CD4-positive, alpha-beta memory T cell (primary cell): ENCODE measurements at regions not wholly inside any gene's neighbourhood (a gene's known extent, or its start where the extent isn't known, plus 50 kb on each side); places are given as distances from the start of the nearest gene placed in this dataset.

Experiments used
- CTCF ChIA-PET: fragments of 350-600 bp; sonication (Branson Sonifier 250); formaldehyde crosslinking; loops from one replicate; lab custom pipeline; 2021; ENCODE audit warnings: inconsistent platforms; ENCODE audit not compliant: partially characterized antibody; lab: Charles Lee
- POLR2A ChIA-PET: fragments of 350-600 bp; sonication (Branson Sonifier 250); formaldehyde crosslinking; loops from one replicate; lab custom pipeline; 2021; ENCODE audit not compliant: partially characterized antibody; lab: Charles Lee
- DNase-seq, 5 donors: peaks; one replicate each; pipeline versions ENCODE4 v3.0.0 to v3.0.0-alpha.2; 2020 to 2022; ENCODE audit warnings: mixed read lengths in 1 of 5
- H3K27ac ChIP-seq: one replicate; pipeline ENCODE4 v1.7.0; 2013; ENCODE audit warnings: low read depth, low read length
- H3K27me3 ChIP-seq: 2 replicates; pipeline ENCODE4 v1.7.0; 2013; ENCODE audit warnings: mild to moderate bottlenecking, low read length, moderate library complexity; ENCODE audit not compliant: insufficient read depth
- H3K36me3 ChIP-seq: 2 replicates; pipeline ENCODE4 v1.7.0; 2013; ENCODE audit warnings: mild to moderate bottlenecking, low read length, moderate library complexity; ENCODE audit not compliant: insufficient read depth
- H3K4me1 ChIP-seq: 2 replicates; pipeline ENCODE4 v1.7.0; 2013; ENCODE audit warnings: mild to moderate bottlenecking, low read length, moderate library complexity; ENCODE audit not compliant: insufficient read depth
- H3K4me3 ChIP-seq, 2 donors: one replicate each; pipeline ENCODE4 v1.7.0; 2013; ENCODE audit warnings: low read length in 2 of 2, mild to moderate bottlenecking in 1 of 2
- H3K9me3 ChIP-seq, 2 donors: one replicate each; pipeline ENCODE4 v1.7.0; 2013; ENCODE audit warnings: low read length in 2 of 2, control low read depth in 1 of 2; ENCODE audit not compliant: control insufficient read depth in 1 of 2
- H3K27ac Mint-ChIP-seq, 7 donors: one replicate each; pipeline ENCODE4 v1.8.0; 2020 to 2021; ENCODE audit warnings: mixed read lengths in 7 of 7, mild to moderate bottlenecking in 6 of 7, inconsistent platforms in 3 of 7, moderate library complexity in 3 of 7
- H3K27me3 Mint-ChIP-seq, 2 donors: one replicate each; pipeline ENCODE4 v1.8.0; 2020 to 2021; ENCODE audit warnings: mixed read lengths in 2 of 2
- H3K36me3 Mint-ChIP-seq, 2 donors: one replicate each; pipeline ENCODE4 v1.8.0; 2020 to 2021; ENCODE audit warnings: mixed read lengths in 2 of 2, inconsistent platforms in 1 of 2, mild to moderate bottlenecking in 1 of 2
- H3K4me1 Mint-ChIP-seq, 4 donors: one replicate each; pipeline ENCODE4 v1.8.0; 2020 to 2021; ENCODE audit warnings: mixed read lengths in 4 of 4, mild to moderate bottlenecking in 1 of 4
- H3K4me3 Mint-ChIP-seq, 8 donors: one replicate each; pipeline ENCODE4 v1.8.0; 2020 to 2021; ENCODE audit warnings: mixed read lengths in 8 of 8, mild to moderate bottlenecking in 7 of 8, moderate library complexity in 6 of 8, inconsistent platforms in 3 of 8
- H3K9me3 Mint-ChIP-seq, 8 donors: one replicate each; pipeline ENCODE4 v1.8.0; 2020 to 2021; ENCODE audit warnings: mixed read lengths in 8 of 8, mild to moderate bottlenecking in 5 of 8, inconsistent platforms in 3 of 8, moderate library complexity in 1 of 8
- intact Hi-C: fragments of 100-400 bp; cut with micrococcal nuclease; formaldehyde crosslinking; loops from one replicate; pipeline ENCODE4 v1.15.1; 2023

DNA sequence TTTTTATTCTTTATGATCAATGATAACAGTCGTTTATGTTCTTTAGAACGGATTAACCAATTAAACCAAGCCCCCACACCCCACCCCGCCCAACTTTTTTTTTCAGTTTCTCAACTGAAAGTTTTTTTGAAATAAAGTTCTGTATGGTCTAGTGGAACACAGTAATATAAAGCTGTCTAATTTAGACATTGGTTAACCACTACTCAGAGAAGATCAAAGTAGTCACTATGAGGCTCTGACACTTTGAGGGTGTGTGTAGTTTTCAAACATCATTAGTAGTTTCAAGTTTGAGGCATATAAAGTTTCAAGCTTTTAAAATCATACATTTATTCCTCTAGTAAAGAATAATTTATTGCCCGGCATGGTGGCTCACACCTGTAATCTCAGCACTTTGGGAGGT is 413.2 kb downstream of the EFNB2 start:
- H3K36me3 Mint-ChIP-seq: no peaks in the 10 kb centered on the region
- peaks cover 3 to 4% of the 10 kb centered on the region in 2 donors for H3K27me3 Mint-ChIP-seq
- H3K9me3 Mint-ChIP-seq: peaks cover 0 to 2% (median 0%) of the 10 kb centered on the region in 8 donors
- Histone ChIP-seq H3K36me3 (no peaks in the 10 kb centered on the region), H3K9me3 (no peaks in the 10 kb centered on the region), H3K27me3 (no peaks in the 10 kb centered on the region), H3K4me3 (no peak overlapping the region), H3K4me1 (no peaks in the 10 kb centered on the region), H3K27ac (no peak overlapping the region)
- no peak overlapping the region for H3K4me3 Mint-ChIP-seq
- DNase-seq: no peak
- POLR2A ChIA-PET: no interaction called here
- intact Hi-C loops: no loop called here
- no peak overlapping the region for H3K27ac Mint-ChIP-seq
- H3K4me1 Mint-ChIP-seq: no peaks in the 10 kb centered on the region
- CTCF ChIA-PET: no interaction called here

DNA sequence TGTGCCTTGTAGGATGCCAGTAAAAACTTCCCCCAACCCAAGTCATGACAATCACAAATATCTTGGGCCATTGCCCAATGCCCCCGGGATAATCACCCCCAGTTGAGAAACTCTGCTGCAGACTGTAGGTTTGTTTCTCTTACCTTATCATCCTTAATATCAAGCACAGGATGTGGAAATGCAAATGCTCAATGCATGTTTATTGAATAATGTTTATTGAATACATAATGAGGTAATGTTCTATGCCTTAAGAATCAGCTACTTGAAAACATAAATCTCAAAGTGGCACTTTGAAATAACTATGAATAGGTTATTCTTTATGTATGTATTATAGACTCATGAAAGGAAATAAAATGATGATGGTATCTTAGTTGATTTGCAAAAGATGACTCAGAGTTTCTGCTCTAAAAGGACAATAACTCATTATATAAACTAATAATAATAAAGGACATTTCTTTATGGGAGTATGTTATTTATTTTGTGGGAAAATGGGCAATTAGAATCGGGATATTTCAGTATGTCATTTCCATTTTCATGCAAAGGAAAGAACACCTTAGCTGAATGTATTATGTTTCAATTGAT is 414.2 kb downstream of the EFNB2 start:
- no peaks in the 10 kb centered on the region for H3K36me3 Mint-ChIP-seq
- no peak overlapping the region for H3K27ac ChIP-seq
- H3K27me3 Mint-ChIP-seq: peaks cover 3 to 4% of the 10 kb centered on the region in 2 donors
- no peak overlapping the region for H3K4me3 ChIP-seq
- H3K4me1 Mint-ChIP-seq: no peaks in the 10 kb centered on the region
- H3K4me1 ChIP-seq: no peaks in the 10 kb centered on the region
- ChIA-PET POLR2A (no interaction called here), CTCF (no interaction called here)
- intact Hi-C loops: no loop called here
- H3K9me3 Mint-ChIP-seq: peaks cover 0 to 2% (median 0%) of the 10 kb centered on the region in 8 donors
- DNase-seq: no peak
- no peaks in the 10 kb centered on the region for H3K36me3 ChIP-seq
- H3K27me3 ChIP-seq: no peaks in the 10 kb centered on the region
- H3K4me3 Mint-ChIP-seq: no peak overlapping the region
- no peaks in the 10 kb centered on the region for H3K9me3 ChIP-seq
- H3K27ac Mint-ChIP-seq: no peak overlapping the region

DNA sequence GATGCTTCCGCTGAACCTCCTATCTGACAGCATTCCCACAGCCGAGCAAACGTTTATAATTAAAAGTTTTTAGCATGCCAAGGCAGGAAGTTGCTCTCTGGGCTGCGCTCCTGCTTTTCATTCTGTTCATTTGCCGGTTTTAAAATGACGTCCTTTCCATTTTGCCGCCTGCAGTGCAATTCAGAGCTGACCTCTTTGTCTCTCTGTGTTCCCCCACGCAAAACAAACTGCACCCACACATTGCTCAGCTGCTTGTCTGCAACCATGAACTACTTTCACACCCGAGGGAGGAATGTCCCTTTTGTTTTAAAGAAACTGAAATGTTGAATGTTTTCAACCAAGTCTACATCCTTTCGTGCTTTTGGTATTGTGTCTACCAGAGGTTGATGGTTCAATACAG is 416.5 kb downstream of the EFNB2 start:
- POLR2A ChIA-PET: no interaction called here
- Mint-ChIP-seq H3K27ac (no peak overlapping the region), H3K4me1 (no peaks in the 10 kb centered on the region), H3K9me3 (peaks cover 0 to 2% (median 0%) of the 10 kb centered on the region in 8 donors), H3K36me3 (no peaks in the 10 kb centered on the region), H3K4me3 (no peak overlapping the region), H3K27me3 (peaks cover 3 to 4% of the 10 kb centered on the region in 2 donors)
- CTCF ChIA-PET: no interaction called here
- Histone ChIP-seq H3K4me3 (no peak overlapping the region), H3K9me3 (no peaks in the 10 kb centered on the region), H3K4me1 (no peaks in the 10 kb centered on the region), H3K27ac (no peak overlapping the region), H3K27me3 (no peaks in the 10 kb centered on the region), H3K36me3 (no peaks in the 10 kb centered on the region)
- intact Hi-C loops: no loop called here
- no peak for DNase-seq

DNA sequence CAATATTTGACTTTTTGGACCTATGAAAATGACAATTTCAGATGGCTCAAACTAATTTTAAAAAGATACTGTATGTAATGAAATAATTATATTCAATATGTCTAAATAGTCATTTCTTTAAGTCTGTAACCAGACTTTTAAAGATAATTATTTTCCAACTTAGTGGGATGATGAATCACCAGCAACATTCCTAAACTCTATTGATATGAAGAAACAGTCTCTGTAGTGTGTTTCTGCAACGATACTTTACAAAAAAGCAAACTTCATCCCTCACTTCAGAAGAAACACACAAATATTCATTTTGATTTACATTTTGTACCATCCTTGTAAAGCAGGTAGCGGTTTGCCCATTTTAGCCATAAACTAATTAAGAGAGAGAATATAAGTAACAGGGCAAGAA is 417.4 kb downstream of the EFNB2 start:
- Histone ChIP-seq H3K4me1 (no peaks in the 10 kb centered on the region), H3K9me3 (no peaks in the 10 kb centered on the region), H3K27me3 (no peaks in the 10 kb centered on the region), H3K4me3 (no peak overlapping the region), H3K36me3 (no peaks in the 10 kb centered on the region), H3K27ac (no peak overlapping the region)
- Mint-ChIP-seq H3K4me1 (no peaks in the 10 kb centered on the region), H3K36me3 (no peaks in the 10 kb centered on the region), H3K4me3 (no peak overlapping the region), H3K27ac (no peak overlapping the region), H3K9me3 (peaks cover 0 to 2% (median 0%) of the 10 kb centered on the region in 8 donors), H3K27me3 (peaks cover 3 to 4% of the 10 kb centered on the region in 2 donors)
- DNase-seq: no peak
- intact Hi-C loops: no loop called here
- ChIA-PET POLR2A (no interaction called here), CTCF (no interaction called here)

DNA sequence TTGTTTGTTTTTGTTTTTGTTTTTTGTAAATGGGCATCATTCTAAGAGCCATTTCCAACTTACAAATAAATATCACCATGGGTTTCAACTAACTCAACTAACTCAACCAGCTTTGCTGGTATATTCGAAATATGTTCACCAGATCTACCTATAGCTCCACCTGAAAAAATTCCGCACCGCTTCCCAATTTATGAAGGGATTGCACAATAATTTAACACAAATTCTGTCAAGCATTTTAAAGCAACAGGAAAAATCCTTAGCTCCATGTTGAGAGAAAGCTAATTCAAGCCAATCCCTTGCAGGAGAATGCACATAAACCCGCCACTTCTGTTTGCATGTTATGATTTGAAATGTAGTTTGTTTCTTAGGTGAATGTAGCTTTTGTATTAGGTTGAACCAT is 417.8 kb downstream of the EFNB2 start:
- Mint-ChIP-seq H3K4me3 (no peak overlapping the region), H3K27ac (no peak overlapping the region), H3K4me1 (no peaks in the 10 kb centered on the region), H3K36me3 (no peaks in the 10 kb centered on the region), H3K27me3 (peaks cover 3 to 4% of the 10 kb centered on the region in 2 donors), H3K9me3 (peaks cover 0 to 2% (median 0%) of the 10 kb centered on the region in 8 donors)
- ChIA-PET CTCF (no interaction called here), POLR2A (no interaction called here)
- Histone ChIP-seq H3K27ac (no peak overlapping the region), H3K4me3 (no peak overlapping the region), H3K4me1 (no peaks in the 10 kb centered on the region), H3K36me3 (no peaks in the 10 kb centered on the region), H3K27me3 (no peaks in the 10 kb centered on the region), H3K9me3 (no peaks in the 10 kb centered on the region)
- no peak for DNase-seq
- intact Hi-C loops: no loop called here

DNA sequence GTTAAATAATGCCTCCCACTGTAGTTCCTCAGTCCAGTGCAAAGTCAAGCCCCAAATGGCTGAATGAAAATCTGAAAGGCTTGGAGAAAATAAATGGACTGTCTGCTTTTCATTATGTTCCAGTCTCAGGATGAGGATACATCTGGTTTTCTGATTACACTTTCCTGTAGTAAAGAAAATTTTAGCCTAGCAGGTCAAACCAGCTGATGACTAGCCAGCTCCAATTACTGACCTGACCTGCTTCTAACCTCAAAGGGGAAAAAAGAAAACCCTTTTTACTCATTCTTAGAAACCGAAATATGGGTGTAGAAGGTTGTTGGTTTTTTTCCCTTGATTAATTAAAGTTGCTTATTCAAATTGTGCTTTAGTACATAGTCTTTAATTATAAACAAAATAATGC is 418.4 kb downstream of the EFNB2 start:
- Histone ChIP-seq H3K9me3 (no peaks in the 10 kb centered on the region), H3K4me1 (no peaks in the 10 kb centered on the region), H3K27ac (no peak overlapping the region), H3K27me3 (no peaks in the 10 kb centered on the region), H3K4me3 (no peak overlapping the region), H3K36me3 (no peaks in the 10 kb centered on the region)
- H3K4me1 Mint-ChIP-seq: no peaks in the 10 kb centered on the region
- no peak overlapping the region for H3K27ac Mint-ChIP-seq
- no peaks in the 10 kb centered on the region for H3K36me3 Mint-ChIP-seq
- CTCF ChIA-PET: no interaction called here
- intact Hi-C loops: no loop called here
- POLR2A ChIA-PET: no interaction called here
- H3K9me3 Mint-ChIP-seq: peaks cover 0 to 2% (median 0%) of the 10 kb centered on the region in 8 donors
- H3K4me3 Mint-ChIP-seq: no peak overlapping the region
- peaks cover 3 to 4% of the 10 kb centered on the region in 2 donors for H3K27me3 Mint-ChIP-seq
- no peak for DNase-seq

DNA sequence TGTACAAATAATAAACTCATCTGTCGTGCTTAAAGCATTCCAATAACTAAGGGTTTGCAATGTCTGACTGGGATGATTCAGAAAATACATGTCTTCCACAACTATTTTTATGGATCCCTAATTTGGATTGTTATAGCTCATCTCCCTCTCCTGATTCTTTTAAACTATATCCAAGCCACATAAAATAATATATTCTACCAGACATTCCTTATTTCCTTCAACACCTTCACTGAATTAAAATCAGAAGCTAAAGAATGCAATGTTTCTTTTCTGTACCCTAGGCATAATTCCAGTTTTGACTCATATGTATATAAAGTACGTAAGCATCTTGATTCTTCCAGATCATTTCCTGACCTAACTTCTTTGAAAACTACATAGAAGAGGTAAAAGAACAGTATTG is 420.4 kb downstream of the EFNB2 start:
- intact Hi-C loops: no loop called here
- H3K4me3 Mint-ChIP-seq: no peak overlapping the region

DNA sequence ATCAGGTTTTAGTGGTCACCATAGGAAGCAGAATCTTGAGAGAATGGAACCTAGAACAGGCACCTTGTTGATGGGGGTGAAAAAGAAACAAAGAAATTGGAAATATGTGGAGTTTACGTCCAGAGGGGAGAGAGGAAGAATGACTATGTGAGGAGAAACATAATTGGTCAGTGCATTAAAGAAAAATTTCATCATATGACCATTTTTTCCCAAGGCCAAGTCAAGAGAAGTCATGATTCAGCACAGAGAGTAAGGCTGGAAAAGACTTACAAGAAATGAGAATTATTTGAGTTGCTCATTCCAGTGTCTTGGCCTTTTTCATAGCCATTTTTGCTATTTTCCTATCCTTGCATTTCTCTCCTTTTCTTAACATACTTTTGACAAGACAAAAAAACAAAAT is 421.7 kb downstream of the EFNB2 start:
- no peak overlapping the region for H3K27ac Mint-ChIP-seq
- intact Hi-C loops: no loop called here
- Histone ChIP-seq H3K27ac (no peak overlapping the region), H3K36me3 (no peaks in the 10 kb centered on the region), H3K4me1 (no peaks in the 10 kb centered on the region), H3K4me3 (no peak overlapping the region), H3K9me3 (no peaks in the 10 kb centered on the region), H3K27me3 (no peaks in the 10 kb centered on the region)
- no peaks in the 10 kb centered on the region for H3K27me3 Mint-ChIP-seq
- no peaks in the 10 kb centered on the region for H3K9me3 Mint-ChIP-seq
- ChIA-PET POLR2A (no interaction called here), CTCF (no interaction called here)
- DNase-seq: no peak
- no peak overlapping the region for H3K4me3 Mint-ChIP-seq
- no peaks in the 10 kb centered on the region for H3K36me3 Mint-ChIP-seq
- H3K4me1 Mint-ChIP-seq: no peaks in the 10 kb centered on the region

More for the DNA sequence above, 420.4 kb downstream of the EFNB2 start:
- no peaks in the 10 kb centered on the region for H3K36me3 Mint-ChIP-seq
- Histone ChIP-seq H3K36me3 (no peaks in the 10 kb centered on the region), H3K4me3 (no peak overlapping the region), H3K9me3 (no peaks in the 10 kb centered on the region), H3K27me3 (no peaks in the 10 kb centered on the region), H3K27ac (no peak overlapping the region), H3K4me1 (no peaks in the 10 kb centered on the region)
- H3K4me1 Mint-ChIP-seq: no peaks in the 10 kb centered on the region
- H3K27me3 Mint-ChIP-seq: peaks cover under 1 to 1% of the 10 kb centered on the region in 2 donors
- no peak for DNase-seq
- POLR2A ChIA-PET: no interaction called here
- H3K27ac Mint-ChIP-seq: no peak overlapping the region
- H3K9me3 Mint-ChIP-seq: no peaks in the 10 kb centered on the region
- CTCF ChIA-PET: no interaction called here
